Endodermal cell (in vitro differentiated cells): ENCODE measurements at regions not wholly inside any gene's neighbourhood (a gene's known extent, or its start where the extent isn't known, plus 50 kb on each side); places are given as distances from the start of the nearest gene placed in this dataset.

Source experiments
- DNase-seq: peaks from one replicate; pipeline ENCODE4 v3.0.0-alpha.2; 2017
- H3K27ac ChIP-seq: 2 replicates; pipeline ENCODE4 v1.5.1; 2013; ENCODE audit warnings: mild to moderate bottlenecking, low read depth, low read length, moderate library complexity
- H3K27me3 ChIP-seq: 2 replicates; pipeline ENCODE4 v1.6.1; 2013; ENCODE audit warnings: mild to moderate bottlenecking, low read length, moderate library complexity; ENCODE audit not compliant: insufficient read depth, control insufficient read depth, poor library complexity, severe bottlenecking
- H3K36me3 ChIP-seq: 2 replicates; pipeline ENCODE4 v1.7.0; 2013; ENCODE audit warnings: mild to moderate bottlenecking, low read length, moderate library complexity; ENCODE audit not compliant: control insufficient read depth, insufficient read depth
- H3K4me1 ChIP-seq: one replicate; pipeline ENCODE4 v1.7.0; 2013; ENCODE audit warnings: low read length; ENCODE audit not compliant: control insufficient read depth, insufficient read depth
- H3K4me3 ChIP-seq: 2 replicates; pipeline ENCODE4 v1.5.1; 2013; ENCODE audit warnings: mild to moderate bottlenecking, low read length, moderate library complexity
- H3K9ac ChIP-seq: 2 replicates; pipeline ENCODE4 v1.6.1; 2013; ENCODE audit warnings: mild to moderate bottlenecking, low read length, moderate library complexity; ENCODE audit not compliant: poor library complexity, severe bottlenecking; ENCODE audit errors: extremely low read depth
- H3K9me3 ChIP-seq: 2 replicates; pipeline ENCODE4 v1.6.1; 2013; ENCODE audit warnings: mild to moderate bottlenecking, low read length, moderate library complexity; ENCODE audit not compliant: control insufficient read depth
- H3K27ac Mint-ChIP-seq: 2 replicates; pipeline ENCODE4 v1.8.0; 2020; ENCODE audit warnings: mixed read lengths
- H3K27me3 Mint-ChIP-seq: 2 replicates; pipeline ENCODE4 v1.8.0; 2021; ENCODE audit warnings: mild to moderate bottlenecking, mixed read lengths; ENCODE audit not compliant: insufficient read depth
- H3K36me3 Mint-ChIP-seq: 2 replicates; pipeline ENCODE4 v1.8.0; 2020; ENCODE audit warnings: low read depth, mixed read lengths
- H3K4me1 Mint-ChIP-seq: 2 replicates; pipeline ENCODE4 v1.8.0; 2020; ENCODE audit warnings: mixed read lengths
- H3K4me3 Mint-ChIP-seq: 2 replicates; pipeline ENCODE4 v1.8.0; 2020; ENCODE audit warnings: mild to moderate bottlenecking, moderate library complexity, mixed read lengths
- H3K9me3 Mint-ChIP-seq: 2 replicates; pipeline ENCODE4 v1.8.0; 2020; ENCODE audit warnings: mild to moderate bottlenecking, mixed read lengths
- CTCF ChIP-seq: fragments of 200-600 bp; sonication (generic); conservative IDR thresholded peaks from 2 replicates; pipeline ENCODE4 v1.5.0; 2021; ENCODE audit warnings: antibody characterized with exemption, mild to moderate bottlenecking
- WGBS, 2 experiments: methylation state at CpG; one replicate each; pipeline versions ENCODE4 v1.1.5 to v1.1.7; 2013; ENCODE audit warnings: missing lambda C conversion rate in 2 of 2, mixed read lengths in 1 of 2; ENCODE audit not compliant: insufficient coverage in 1 of 2, insufficient read length in 1 of 2; 5-methylcytosine and 5-hydroxymethylcytosine counted together

- H3K36me3 Mint-ChIP-seq = no peaks in the 10 kb centered on the region
- H3K9me3 ChIP-seq = no peaks in the 10 kb centered on the region
- H3K27ac Mint-ChIP-seq = no peak overlapping the region
- 90 to 98% methylated on average over 6 of the region's 6 CpGs for WGBS, 2 experiments
- no peak for DNase-seq
- no peaks in the 10 kb centered on the region for H3K27me3 ChIP-seq
- H3K9me3 Mint-ChIP-seq = no peaks in the 10 kb centered on the region
- no peaks in the 10 kb centered on the region for H3K36me3 ChIP-seq
- H3K4me3 Mint-ChIP-seq = no peak overlapping the region
- H3K9ac ChIP-seq = no peak overlapping the region
- no peaks in the 10 kb centered on the region for H3K27me3 Mint-ChIP-seq
- TF ChIP-seq CTCF = no peak
- H3K27ac ChIP-seq = no peak overlapping the region
- H3K4me1 Mint-ChIP-seq = no peaks in the 10 kb centered on the region
- H3K4me1 ChIP-seq = no peaks in the 10 kb centered on the region
- no peak overlapping the region for H3K4me3 ChIP-seq
Observed at GRCh38 chr15:57816599-57816998, 110.1 kb downstream of the POLR2M start.

- Histone ChIP-seq H3K27ac (no peak overlapping the region), H3K9ac (no peak overlapping the region), H3K27me3 (no peaks in the 10 kb centered on the region), H3K4me3 (no peak overlapping the region), H3K9me3 (no peaks in the 10 kb centered on the region), H3K4me1 (no peaks in the 10 kb centered on the region), H3K36me3 (no peaks in the 10 kb centered on the region)
- no peak for TF ChIP-seq CTCF
- H3K27me3 Mint-ChIP-seq = peaks cover 1% of the 10 kb centered on the region
- no peaks in the 10 kb centered on the region for H3K4me1 Mint-ChIP-seq
- no peak for DNase-seq
- H3K9me3 Mint-ChIP-seq = no peaks in the 10 kb centered on the region
- WGBS, 2 experiments = 92 to 100% methylated on average over 4 of the region's 4 CpGs
- no peak overlapping the region for H3K27ac Mint-ChIP-seq
- no peaks in the 10 kb centered on the region for H3K36me3 Mint-ChIP-seq
- no peak overlapping the region for H3K4me3 Mint-ChIP-seq
Observed at GRCh38 chr15:57819646-57820045, 113.1 kb downstream of the POLR2M start.

GRCh38 chr15:57820119-57820518 is 113.6 kb downstream of the POLR2M start:
- H3K27me3 Mint-ChIP-seq = peaks cover 2% of the 10 kb centered on the region
- Histone ChIP-seq H3K36me3 (no peaks in the 10 kb centered on the region), H3K27ac (no peak overlapping the region), H3K9me3 (no peaks in the 10 kb centered on the region), H3K4me3 (no peak overlapping the region), H3K9ac (no peak overlapping the region), H3K27me3 (no peaks in the 10 kb centered on the region), H3K4me1 (no peaks in the 10 kb centered on the region)
- no peaks in the 10 kb centered on the region for H3K4me1 Mint-ChIP-seq
- H3K36me3 Mint-ChIP-seq = no peaks in the 10 kb centered on the region
- DNase-seq = no peak
- WGBS, 2 experiments = 71 to 89% methylated on average over 2 of the region's 2 CpGs
- no peak overlapping the region for H3K4me3 Mint-ChIP-seq
- H3K27ac Mint-ChIP-seq = no peak overlapping the region
- no peaks in the 10 kb centered on the region for H3K9me3 Mint-ChIP-seq
- no peak for TF ChIP-seq CTCF
